Keratinocyte (primary cell): ENCODE measurements at regions not wholly inside any gene's neighbourhood (a gene's known extent, or its start where the extent isn't known, plus 50 kb on each side); places are given as distances from the start of the nearest gene placed in this dataset.

Experiments
- DNase-seq: peaks from one replicate; pipeline ENCODE4 v3.0.0-alpha.2; 2011; ENCODE audit warnings: low read depth, missing footprints, low spot score
- FAIRE-seq: peaks from 2 replicates; lab custom pipeline; 2011; peaks lifted over from hg19 to GRCh38; lab: Jason Lieb, UNC
- H2AFZ ChIP-seq: 2 replicates; pipeline ENCODE4 v1.6.0; 2012; ENCODE audit warnings: low read length, control low read depth, inconsistent platforms; ENCODE audit not compliant: control insufficient read depth
- H3K27ac ChIP-seq: 2 replicates; pipeline ENCODE4 v1.5.1; 2011; ENCODE audit warnings: low read length; ENCODE audit not compliant: control insufficient read depth, insufficient read depth
- H3K27me3 ChIP-seq: 3 replicates; pipeline ENCODE4 v1.6.0; 2011; ENCODE audit warnings: low read length; ENCODE audit not compliant: control insufficient read depth, insufficient read depth; ENCODE audit errors: extremely low read depth
- H3K36me3 ChIP-seq, 2 experiments: 2 replicates in 1 of 2; 3 replicates in 1 of 2; pipeline ENCODE4 v1.5.1; 2011; ENCODE audit warnings: low read length in 2 of 2, mild to moderate bottlenecking in 1 of 2; ENCODE audit not compliant: control insufficient read depth in 2 of 2, insufficient read depth in 2 of 2; ENCODE audit errors: extremely low read depth in 1 of 2
- H3K4me1 ChIP-seq: 3 replicates; pipeline ENCODE4 v1.5.1; 2011; ENCODE audit warnings: low read length; ENCODE audit not compliant: control insufficient read depth, insufficient read depth; ENCODE audit errors: extremely low read depth
- H3K4me2 ChIP-seq: 3 replicates; pipeline ENCODE4 v1.6.0; 2011; ENCODE audit warnings: low read depth, low read length; ENCODE audit not compliant: control insufficient read depth, insufficient read depth; ENCODE audit errors: extremely low read depth
- H3K4me3 ChIP-seq, 3 experiments: fragments of 200-600 bp in 1 of 3; sonication (generic) in 1 of 3; 2 replicates in 2 of 3; 3 replicates in 1 of 3; pipeline ENCODE4 v1.5.1; 2011 to 2016; ENCODE audit warnings: low read length in 3 of 3, mild to moderate bottlenecking in 3 of 3, control low read depth in 2 of 3, inconsistent platforms in 1 of 3, low read depth in 1 of 3, mixed read lengths in 1 of 3, mixed run types in 1 of 3, moderate library complexity in 1 of 3; ENCODE audit not compliant: control insufficient read depth in 2 of 3, insufficient read depth in 2 of 3; ENCODE audit errors: extremely low read depth in 1 of 3
- H3K79me2 ChIP-seq: 2 replicates; pipeline ENCODE4 v1.6.0; 2012; ENCODE audit warnings: low read length; ENCODE audit not compliant: control insufficient read depth, insufficient read depth
- H3K9ac ChIP-seq: 3 replicates; pipeline ENCODE4 v1.6.0; 2011; ENCODE audit warnings: low read length; ENCODE audit not compliant: control insufficient read depth, insufficient read depth; ENCODE audit errors: extremely low read depth
- H3K9me1 ChIP-seq: 3 replicates; pipeline ENCODE4 v1.6.0; 2011; ENCODE audit warnings: low read length; ENCODE audit not compliant: control insufficient read depth, insufficient read depth; ENCODE audit errors: extremely low read depth
- H3K9me3 ChIP-seq: 2 replicates; pipeline ENCODE4 v1.5.1; 2012; ENCODE audit warnings: low read depth, low read length; ENCODE audit not compliant: control insufficient read depth
- H4K20me1 ChIP-seq: 3 replicates; pipeline ENCODE4 v1.6.0; 2011; ENCODE audit warnings: low read length; ENCODE audit not compliant: control insufficient read depth, insufficient read depth; ENCODE audit errors: extremely low read depth
- CTCF ChIP-seq, 3 experiments: IDR thresholded peaks in 1 of 3; conservative IDR thresholded peaks in 1 of 3; optimal IDR thresholded peaks in 1 of 3; 2 replicates in 2 of 3; 3 replicates in 1 of 3; pipeline versions ENCODE3 to v1.5.1; 2011; ENCODE audit warnings: low read length in 3 of 3, mild to moderate bottlenecking in 3 of 3, moderate library complexity in 2 of 3, control low read depth in 1 of 3, inconsistent platforms in 1 of 3; ENCODE audit not compliant: insufficient read depth in 2 of 3; ENCODE audit errors: extremely low read depth in 1 of 3
- EZH2 ChIP-seq: IDR thresholded peaks from one replicate; pipeline ENCODE4 v1.6.1; 2012; ENCODE audit warnings: inconsistent platforms, mild to moderate bottlenecking, low read length, moderate library complexity
- dilution Hi-C: fragments of 300-500 bp; cut with MboI; formaldehyde crosslinking; loops from one replicate; pipeline ENCODE4 v1.7.0; 2020; ENCODE audit warnings: low sequenced_read_pairs; ENCODE audit not compliant: extremely low pct_ligation_motif_present

GRCh38 chr6:95081231-95081630 lies 496.1 kb upstream of the MANEA start:
- no peaks in the 10 kb centered on the region for H3K36me3 ChIP-seq
- no peaks in the 10 kb centered on the region for H3K79me2 ChIP-seq
- no peak overlapping the region for H3K4me2 ChIP-seq
- DNase-seq: no peak
- H3K9me1 ChIP-seq: no peaks in the 10 kb centered on the region
- no peaks in the 10 kb centered on the region for H3K4me1 ChIP-seq
- no peaks in the 10 kb centered on the region for H3K9me3 ChIP-seq
- no peak overlapping the region for H2AFZ ChIP-seq
- no peaks in the 10 kb centered on the region for H3K27me3 ChIP-seq
- dilution Hi-C loops: no loop called here
- H3K4me3 ChIP-seq: no peak overlapping the region
- no peak overlapping the region for H3K9ac ChIP-seq
- H3K27ac ChIP-seq: no peak overlapping the region
- FAIRE-seq: no peak
- no peak for TF ChIP-seq EZH2
- TF ChIP-seq CTCF (optimal IDR thresholded peaks at IDR 0.05 in 1 of 3, IDR thresholded peaks at IDR 0.05 in 1 of 3, conservative IDR thresholded peaks at IDR 0.05 in 1 of 3; ENCODE audit: extremely low read depth in 1 of 3, insufficient read depth in 2 of 3, low read length in 3 of 3): no peak
- no peaks in the 10 kb centered on the region for H4K20me1 ChIP-seq

GRCh38 chr6:95081949-95082348 lies 495.4 kb upstream of the MANEA start:
- H3K4me1 ChIP-seq: peaks cover under 1% of the 10 kb centered on the region
- TF ChIP-seq CTCF (optimal IDR thresholded peaks at IDR 0.05 in 1 of 3, IDR thresholded peaks at IDR 0.05 in 1 of 3, conservative IDR thresholded peaks at IDR 0.05 in 1 of 3; ENCODE audit: extremely low read depth in 1 of 3, insufficient read depth in 2 of 3, low read length in 3 of 3): no peak
- TF ChIP-seq EZH2: no peak
- H3K9me1 ChIP-seq: no peaks in the 10 kb centered on the region
- no peaks in the 10 kb centered on the region for H3K79me2 ChIP-seq
- no peak overlapping the region for H3K4me3 ChIP-seq
- no peak for FAIRE-seq
- no peak overlapping the region for H3K27ac ChIP-seq
- H3K9ac ChIP-seq: no peak overlapping the region
- H3K27me3 ChIP-seq: no peaks in the 10 kb centered on the region
- dilution Hi-C loops: no loop called here
- no peaks in the 10 kb centered on the region for H4K20me1 ChIP-seq
- no peaks in the 10 kb centered on the region for H3K36me3 ChIP-seq
- H3K9me3 ChIP-seq: no peaks in the 10 kb centered on the region
- no peak overlapping the region for H2AFZ ChIP-seq
- no peak for DNase-seq
- H3K4me2 ChIP-seq: no peak overlapping the region
